Neural progenitor cell (in vitro differentiated cells): ENCODE measurements at regions not wholly inside any gene's neighbourhood (a gene's known extent, or its start where the extent isn't known, plus 50 kb on each side); places are given as distances from the start of the nearest gene placed in this dataset.

Source experiments
- DNase-seq: peaks from one replicate; pipeline ENCODE4 v3.0.0-alpha.2; 2016; ENCODE audit warnings: low spot score
- H2AFZ ChIP-seq: fragments of 200-600 bp; sonication (generic); replicated peaks from 2 replicates; pipeline ENCODE4 v1.6.1; 2016; ENCODE audit warnings: antibody characterized with exemption
- H3F3A ChIP-seq: fragments of 200-600 bp; sonication (generic); 2 replicates; pipeline ENCODE4 v1.6.1; 2016; ENCODE audit warnings: antibody characterized with exemption, low read depth
- H3K27ac ChIP-seq: fragments of 200-600 bp; sonication (generic); 2 replicates; pipeline ENCODE4 v1.5.1; 2016; ENCODE audit warnings: mild to moderate bottlenecking
- H3K27me3 ChIP-seq: fragments of 200-600 bp; sonication (generic); 2 replicates; pipeline ENCODE4 v1.6.1; 2016; ENCODE audit warnings: mild to moderate bottlenecking, moderate library complexity
- H3K36me3 ChIP-seq: fragments of 200-600 bp; sonication (generic); 2 replicates; pipeline ENCODE4 v1.5.1; 2016
- H3K4me1 ChIP-seq: fragments of 200-600 bp; sonication (generic); 2 replicates; pipeline ENCODE4 v1.6.1; 2016; ENCODE audit warnings: mixed run types
- H3K4me2 ChIP-seq: fragments of 200-600 bp; sonication (generic); 2 replicates; pipeline ENCODE4 v1.6.1; 2016
- H3K4me3 ChIP-seq: fragments of 200-600 bp; sonication (generic); 2 replicates; pipeline ENCODE4 v1.5.1; 2016
- H3K79me2 ChIP-seq: fragments of 200-600 bp; sonication (generic); 2 replicates; pipeline ENCODE4 v1.6.1; 2016; ENCODE audit warnings: low read depth
- H3K9ac ChIP-seq: fragments of 200-600 bp; sonication (generic); 2 replicates; pipeline ENCODE4 v1.6.1; 2016
- H3K9me3 ChIP-seq: fragments of 200-600 bp; sonication (generic); 2 replicates; pipeline ENCODE4 v1.5.1; 2016; ENCODE audit warnings: low read depth
- H4K20me1 ChIP-seq: fragments of 200-600 bp; sonication (generic); 2 replicates; pipeline ENCODE4 v1.6.1; 2016; ENCODE audit warnings: low read depth
- H3K27ac Mint-ChIP-seq: 3 replicates; pipeline ENCODE4 v1.8.0; 2021; ENCODE audit warnings: mixed read lengths
- H3K27me3 Mint-ChIP-seq: 2 replicates; pipeline ENCODE4 v1.8.0; 2022; ENCODE audit warnings: low read depth, mild to moderate bottlenecking, inconsistent platforms, moderate library complexity, mixed read lengths; ENCODE audit not compliant: insufficient read depth
- H3K36me3 Mint-ChIP-seq: 3 replicates; pipeline ENCODE4 v1.8.0; 2021; ENCODE audit warnings: mixed read lengths
- H3K4me1 Mint-ChIP-seq: 3 replicates; pipeline ENCODE4 v1.8.0; 2021; ENCODE audit warnings: mixed read lengths
- H3K4me3 Mint-ChIP-seq: 3 replicates; pipeline ENCODE4 v1.8.0; 2021; ENCODE audit warnings: mild to moderate bottlenecking, moderate library complexity, mixed read lengths
- H3K9me3 Mint-ChIP-seq: 3 replicates; pipeline ENCODE4 v1.8.0; 2020; ENCODE audit warnings: mixed read lengths
- CTCF ChIP-seq: fragments of 200-600 bp; sonication (generic); IDR thresholded peaks from 2 replicates; pipeline ENCODE4 v1.5.1; 2017; ENCODE audit warnings: antibody characterized with exemption, mild to moderate bottlenecking
- EZH2 ChIP-seq: fragments of 200-600 bp; sonication (generic); IDR thresholded peaks from 2 replicates; pipeline ENCODE4 v1.6.1; 2017; ENCODE audit warnings: antibody characterized with exemption, mild to moderate bottlenecking, moderate library complexity
- EZH2phosphoT487 ChIP-seq: fragments of 200-600 bp; sonication (generic); IDR thresholded peaks from 2 replicates; pipeline ENCODE4 v1.6.1; 2017; ENCODE audit warnings: antibody characterized with exemption

GRCh38 chr19:28569132-28570131 is 643.5 kb downstream of the UQCRFS1 start:
- no peaks in the 10 kb centered on the region for H4K20me1 ChIP-seq

GRCh38 chr19:28567834-28568233 is 645.1 kb downstream of the UQCRFS1 start:
- Histone ChIP-seq H4K20me1 (no peaks in the 10 kb centered on the region), H3F3A (no peaks in the 10 kb centered on the region), H2AFZ (no peak overlapping the region), H3K36me3 (no peaks in the 10 kb centered on the region), H3K4me3 (no peak overlapping the region), H3K9me3 (no peaks in the 10 kb centered on the region), H3K79me2 (no peaks in the 10 kb centered on the region), H3K4me1 (no peaks in the 10 kb centered on the region), H3K27me3 (no peaks in the 10 kb centered on the region), H3K4me2 (no peak overlapping the region), H3K9ac (no peak overlapping the region), H3K27ac (no peak overlapping the region)
- Mint-ChIP-seq H3K9me3 (peaks cover under 1% of the 10 kb centered on the region), H3K4me3 (no peak overlapping the region), H3K36me3 (no peaks in the 10 kb centered on the region), H3K27ac (no peak overlapping the region), H3K27me3 (peaks cover 2% of the 10 kb centered on the region), H3K4me1 (no peaks in the 10 kb centered on the region)
- DNase-seq = no peak
- TF ChIP-seq EZH2phosphoT487 (no peak), CTCF (no peak), EZH2 (no peak)

More at GRCh38 chr19:28569132-28570131, 643.5 kb downstream of the UQCRFS1 start:
- Histone ChIP-seq H3K9me3 (no peaks in the 10 kb centered on the region), H3K4me3 (no peak overlapping the region), H3F3A (no peaks in the 10 kb centered on the region), H3K4me2 (no peak overlapping the region), H3K9ac (no peak overlapping the region), H3K36me3 (no peaks in the 10 kb centered on the region), H3K27me3 (no peaks in the 10 kb centered on the region), H3K4me1 (no peaks in the 10 kb centered on the region), H3K27ac (no peak overlapping the region), H3K79me2 (no peaks in the 10 kb centered on the region), H2AFZ (no peak overlapping the region)
- Mint-ChIP-seq H3K36me3 (no peaks in the 10 kb centered on the region), H3K4me1 (no peaks in the 10 kb centered on the region), H3K4me3 (no peak overlapping the region), H3K27ac (no peak overlapping the region), H3K27me3 (peaks cover 2% of the 10 kb centered on the region), H3K9me3 (no peaks in the 10 kb centered on the region)
- no peak for DNase-seq
- TF ChIP-seq EZH2 = no peak
- no peak for TF ChIP-seq EZH2phosphoT487
- no peak for TF ChIP-seq CTCF

- no peak overlapping the region for H2AFZ ChIP-seq
- H3K4me3 ChIP-seq = no peak overlapping the region
- no peak overlapping the region for H3K4me2 ChIP-seq
- H3K27me3 Mint-ChIP-seq = peaks cover 2% of the 10 kb centered on the region
- no peak overlapping the region for H3K9ac ChIP-seq
- no peaks in the 10 kb centered on the region for H3K27me3 ChIP-seq
- H3K9me3 ChIP-seq = no peaks in the 10 kb centered on the region
- no peaks in the 10 kb centered on the region for H3K36me3 ChIP-seq
- no peak overlapping the region for H3K4me3 Mint-ChIP-seq
- no peaks in the 10 kb centered on the region for H3F3A ChIP-seq
- no peaks in the 10 kb centered on the region for H3K79me2 ChIP-seq
- H3K9me3 Mint-ChIP-seq = peaks cover 5% of the 10 kb centered on the region
- no peak for DNase-seq
- no peak overlapping the region for H3K27ac ChIP-seq
- H3K36me3 Mint-ChIP-seq = no peaks in the 10 kb centered on the region
- no peaks in the 10 kb centered on the region for H3K4me1 Mint-ChIP-seq
- H3K27ac Mint-ChIP-seq = no peak overlapping the region
- peaks cover 5% of the 10 kb centered on the region for H3K4me1 ChIP-seq
- H4K20me1 ChIP-seq = no peaks in the 10 kb centered on the region
- TF ChIP-seq EZH2phosphoT487 = no peak
- no peak for TF ChIP-seq CTCF
- TF ChIP-seq EZH2 = no peak
Measured at GRCh38 chr19:28563964-28564921, 648.7 kb downstream of the UQCRFS1 start.
